Pancreas (tissue), 10 donors: ENCODE measurements at regions not wholly inside any gene's neighbourhood (a gene's known extent, or its start where the extent isn't known, plus 50 kb on each side); places are given as distances from the start of the nearest gene placed in this dataset.
A peak's percentile ranks its signal among the peaks of the same experiment; 100 is the strongest.

Source experiments
- ATAC-seq, 4 donors: fragments of 200-7000 bp; cut with Tn5 transposase; one replicate each; pipeline versions ENCODE4 v1.8.0 to v1.9.1; 2020; ENCODE audit warnings: mild to moderate bottlenecking in 4 of 4, moderate library complexity in 4 of 4
- DNase-seq, 6 donors: peaks; one replicate each; pipeline ENCODE4 v3.0.0-alpha.2; 2020
- FAIRE-seq: peaks from 2 replicates; lab custom pipeline; 2012; peaks lifted over from hg19 to GRCh38; lab: Jason Lieb, UNC
- H3K27ac ChIP-seq, 4 donors: fragments of 200-600 bp; sonication (generic); 1 replicate in 3 of 4; 2 replicates in 1 of 4; pipeline versions ENCODE4 v1.5.0 to v1.8.0; 2020
- H3K27me3 ChIP-seq, 4 donors: fragments of 200-600 bp; one replicate each; pipeline ENCODE4 v1.8.0; 2021
- H3K36me3 ChIP-seq, 3 donors: fragments of 200-600 bp; sonication (generic) in 1 of 3; one replicate each; pipeline versions ENCODE4 v1.5.0 to v1.8.0; 2020 to 2021
- H3K4me1 ChIP-seq, 3 donors: fragments of 200-600 bp; one replicate each; pipeline ENCODE4 v1.8.0; 2021
- H3K4me3 ChIP-seq, 4 donors: fragments of 200-600 bp; sonication (generic) in 2 of 4; one replicate each; pipeline versions ENCODE4 v1.5.0 to v1.8.0; 2020 to 2021
- H3K9me3 ChIP-seq, 4 donors: fragments of 200-600 bp; one replicate each; pipeline ENCODE4 v1.8.0; 2021
- CTCF ChIP-seq, 4 donors: fragments of 200-600 bp; sonication (generic) in 3 of 4; IDR thresholded peaks; one replicate each; pipeline versions ENCODE4 v1.5.0 to v1.8.0; 2021; ENCODE audit warnings: antibody characterized with exemption in 4 of 4
- WGBS, 2 donors: extraction: QIAGEN DNeasy Blood & Tissue Kit; methylation state at CpG; one replicate each; pipeline ENCODE4 v1.1.7; 2013; 5-methylcytosine and 5-hydroxymethylcytosine counted together
- intact Hi-C, 3 donors: fragments of 100-400 bp; cut with DNase I; formaldehyde crosslinking; loops; one replicate each; pipeline versions ENCODE4 v1.11.1 to v1.14.2; 2022
- donor health status: healthy with polysubstance abuse.
- donor health status: DM: no; HTN: no; CAD: no; lungs with moderate emphysema.
- donor health status: DM: no; HTN: no; CAD: no.
- donor health status: control.
- donor health status: control.
- donor health status: Bipolar disorder and iron deficiency.
- donor health status: DM: yes; HTN: yes; CAD: no.
- donor health status: DM: no; HTN: no; CAD: no.
- donor health status: DM: no; HTN: no; CAD: no.
- donor health status: DM: yes; HTN: yes; CAD: no.

GRCh38 chr21:41596241-41596925 lies 88.4 kb upstream of the TMPRSS2 start:
- H3K4me3 ChIP-seq, result no peak overlapping the region
- H3K27ac ChIP-seq, result no peak overlapping the region
- no peaks in the 10 kb centered on the region for H3K27me3 ChIP-seq
- no peaks in the 10 kb centered on the region for H3K36me3 ChIP-seq
- no peaks in the 10 kb centered on the region for H3K9me3 ChIP-seq
- intact Hi-C loops, result no loop called here
- peaks cover 3 to 13% (median 4%) of the 10 kb centered on the region in 3 donors for H3K4me1 ChIP-seq
- 91 to 93% methylated on average over 14 of the region's 14 CpGs for WGBS, 2 donors
- ATAC-seq, result no peak
- TF ChIP-seq CTCF (IDR thresholded peaks at IDR 0.05), result no peak
- FAIRE-seq, result no peak
- DNase-seq, result peak in 1 of 6 donors; percentile 25

GRCh38 chr21:41594268-41594667 lies 86.3 kb upstream of the TMPRSS2 start:
- no peaks in the 10 kb centered on the region for H3K9me3 ChIP-seq
- FAIRE-seq, result no peak
- no peaks in the 10 kb centered on the region for H3K36me3 ChIP-seq
- WGBS, 2 donors, result 63 to 66% methylated on average over 5 of the region's 5 CpGs
- H3K27me3 ChIP-seq, result no peaks in the 10 kb centered on the region
- ATAC-seq, result no peak
- intact Hi-C loops, result no loop called here
- H3K27ac ChIP-seq, result peak overlapping the region in 2 of 4 donors; percentile 52 to 53
- H3K4me1 ChIP-seq, result peaks cover 3 to 9% (median 4%) of the 10 kb centered on the region in 3 donors
- no peak for TF ChIP-seq CTCF (IDR thresholded peaks at IDR 0.05)
- DNase-seq, result no peak
- no peak overlapping the region for H3K4me3 ChIP-seq

GRCh38 chr21:41593760-41594138 lies 85.8 kb upstream of the TMPRSS2 start:
- DNase-seq (peak in 3 of 6 donors; percentile 49 to 66 (median 50)), FAIRE-seq (no peak), ATAC-seq (peak; percentile 75 to 88 (median 86))
- peak overlapping the region; percentile 22 to 53 (median 46) for H3K27ac ChIP-seq
- no peaks in the 10 kb centered on the region for H3K36me3 ChIP-seq
- TF ChIP-seq CTCF (IDR thresholded peaks at IDR 0.05), result no peak
- intact Hi-C loops, result no loop called here
- no peaks in the 10 kb centered on the region for H3K27me3 ChIP-seq
- H3K4me3 ChIP-seq, result no peak overlapping the region
- peaks cover 3 to 9% (median 4%) of the 10 kb centered on the region in 3 donors for H3K4me1 ChIP-seq
- WGBS, 2 donors, result 24 to 28% methylated on average over 4 of the region's 4 CpGs
- H3K9me3 ChIP-seq, result no peaks in the 10 kb centered on the region

- Histone ChIP-seq H3K4me3 (no peak overlapping the region), H3K36me3 (no peaks in the 10 kb centered on the region), H3K27me3 (no peaks in the 10 kb centered on the region), H3K9me3 (no peaks in the 10 kb centered on the region), H3K27ac (peak overlapping the region; percentile 22 to 53 (median 46)), H3K4me1 (peaks cover 3 to 9% (median 4%) of the 10 kb centered on the region in 3 donors)
- 31 to 33% methylated on average over 12 of the region's 12 CpGs for WGBS, 2 donors
- peak; percentile 58 to 77 (median 74) for ATAC-seq
- intact Hi-C loops, result no loop called here
- DNase-seq, result peak in 2 of 6 donors; percentile 29 to 35
- no peak for TF ChIP-seq CTCF (IDR thresholded peaks at IDR 0.05)
- no peak for FAIRE-seq
Observed at GRCh38 chr21:41593051-41593759, 85.2 kb upstream of the TMPRSS2 start.
